ENCODE measurements at regions not wholly inside any gene's neighbourhood (a gene's known extent, or its start where the extent isn't known, plus 50 kb on each side); places are given as distances from the start of the nearest gene placed in this dataset.

DNA sequence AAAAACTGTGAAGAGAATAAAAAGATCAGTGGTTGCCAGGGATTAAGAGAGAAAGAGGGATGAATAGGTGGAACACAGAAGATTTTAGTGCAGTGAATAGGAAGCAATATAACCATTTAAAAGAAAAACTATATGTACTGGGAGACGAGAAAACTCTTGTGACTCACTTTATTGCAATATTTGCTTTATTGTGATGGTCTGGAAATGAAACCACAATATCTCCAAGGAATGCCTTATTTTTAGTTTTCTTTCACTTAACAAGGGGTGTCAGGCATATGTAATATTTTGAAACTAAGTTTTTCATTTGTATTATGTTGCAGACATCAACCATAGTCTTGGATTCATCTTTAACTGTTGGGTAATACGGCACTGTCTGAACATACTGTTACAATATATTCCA lies 1308.2 kb downstream of the PCDH9 start:
- TF ChIP-seq EP300 (IDR thresholded peaks at IDR 0.05; ENCODE audit: borderline replicate concordance): no peak
- no peak for TF ChIP-seq TAF1 (IDR thresholded peaks at IDR 0.05; ENCODE audit: low read depth)
- no peak for TF ChIP-seq TEAD4 (IDR thresholded peaks at IDR 0.05)
- TF ChIP-seq FOXM1 (IDR thresholded peaks at IDR 0.05; ENCODE audit: borderline replicate concordance, low read depth): no peak
- no peak for TF ChIP-seq NFIC (IDR thresholded peaks at IDR 0.05)
- TF ChIP-seq ZBTB7A (IDR thresholded peaks at IDR 0.05; ENCODE audit: low read depth): no peak
- no peak for TF ChIP-seq YY1 (IDR thresholded peaks at IDR 0.05; ENCODE audit: low read depth)
- TF ChIP-seq EGR1 (IDR thresholded peaks at IDR 0.05): no peak
- TF ChIP-seq RAD21 (IDR thresholded peaks at IDR 0.05; ENCODE audit: low read depth): no peak
- TF ChIP-seq, protein P1, sequence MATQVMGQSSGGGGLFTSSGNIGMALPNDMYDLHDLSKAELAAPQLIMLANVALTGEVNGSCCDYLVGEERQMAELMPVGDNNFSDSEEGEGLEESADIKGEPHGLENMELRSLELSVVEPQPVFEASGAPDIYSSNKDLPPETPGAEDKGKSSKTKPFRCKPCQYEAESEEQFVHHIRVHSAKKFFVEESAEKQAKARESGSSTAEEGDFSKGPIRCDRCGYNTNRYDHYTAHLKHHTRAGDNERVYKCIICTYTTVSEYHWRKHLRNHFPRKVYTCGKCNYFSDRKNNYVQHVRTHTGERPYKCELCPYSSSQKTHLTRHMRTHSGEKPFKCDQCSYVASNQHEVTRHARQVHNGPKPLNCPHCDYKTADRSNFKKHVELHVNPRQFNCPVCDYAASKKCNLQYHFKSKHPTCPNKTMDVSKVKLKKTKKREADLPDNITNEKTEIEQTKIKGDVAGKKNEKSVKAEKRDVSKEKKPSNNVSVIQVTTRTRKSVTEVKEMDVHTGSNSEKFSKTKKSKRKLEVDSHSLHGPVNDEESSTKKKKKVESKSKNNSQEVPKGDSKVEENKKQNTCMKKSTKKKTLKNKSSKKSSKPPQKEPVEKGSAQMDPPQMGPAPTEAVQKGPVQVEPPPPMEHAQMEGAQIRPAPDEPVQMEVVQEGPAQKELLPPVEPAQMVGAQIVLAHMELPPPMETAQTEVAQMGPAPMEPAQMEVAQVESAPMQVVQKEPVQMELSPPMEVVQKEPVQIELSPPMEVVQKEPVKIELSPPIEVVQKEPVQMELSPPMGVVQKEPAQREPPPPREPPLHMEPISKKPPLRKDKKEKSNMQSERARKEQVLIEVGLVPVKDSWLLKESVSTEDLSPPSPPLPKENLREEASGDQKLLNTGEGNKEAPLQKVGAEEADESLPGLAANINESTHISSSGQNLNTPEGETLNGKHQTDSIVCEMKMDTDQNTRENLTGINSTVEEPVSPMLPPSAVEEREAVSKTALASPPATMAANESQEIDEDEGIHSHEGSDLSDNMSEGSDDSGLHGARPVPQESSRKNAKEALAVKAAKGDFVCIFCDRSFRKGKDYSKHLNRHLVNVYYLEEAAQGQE (IDR thresholded peaks at IDR 0.05; ENCODE audit: low read depth): no peak
